Activated CD4-positive, alpha-beta T cell treated with anti-CD3 and anti-CD28 coated beads, Interleukin-10, Interleukin-2, amounts not matched to agents 100 ng/mL and 50 ng/mL, durations not matched to agents 16 hours and 8 hours (primary cell): ENCODE measurements at regions not wholly inside any gene's neighbourhood (a gene's known extent, or its start where the extent isn't known, plus 50 kb on each side); places are given as distances from the start of the nearest gene placed in this dataset.

Source experiments
- DNase-seq: peaks from one replicate; pipeline ENCODE4 v3.0.0-alpha.2; 2020

- no peak for DNase-seq
These were observed 342.0 kb downstream of the SEC23A start for GRCh38 chr14:38761033-38761432.

- DNase-seq = no peak
These were observed 344.4 kb downstream of the SEC23A start for GRCh38 chr14:38758661-38759060.

DNA sequence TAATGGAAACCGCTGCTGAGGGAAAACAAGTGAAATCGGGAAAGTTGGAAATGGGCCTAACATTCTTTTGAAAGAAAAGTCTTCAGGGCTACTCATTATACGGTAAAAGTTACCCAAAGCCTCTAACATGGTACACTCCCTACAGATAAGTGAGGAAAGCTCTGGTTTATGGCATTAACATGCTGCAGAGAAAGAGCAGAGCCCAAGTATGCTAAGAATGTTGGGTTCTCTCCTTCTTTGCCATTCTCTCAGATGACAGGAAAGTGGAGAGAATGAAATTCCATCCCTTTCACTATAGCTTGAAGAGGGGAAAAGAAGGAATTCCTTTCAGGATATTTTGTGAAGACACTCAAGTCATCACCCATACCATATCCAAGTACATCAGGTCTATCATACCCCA lies 348.0 kb downstream of the SEC23A start:
- DNase-seq = no peak

DNA sequence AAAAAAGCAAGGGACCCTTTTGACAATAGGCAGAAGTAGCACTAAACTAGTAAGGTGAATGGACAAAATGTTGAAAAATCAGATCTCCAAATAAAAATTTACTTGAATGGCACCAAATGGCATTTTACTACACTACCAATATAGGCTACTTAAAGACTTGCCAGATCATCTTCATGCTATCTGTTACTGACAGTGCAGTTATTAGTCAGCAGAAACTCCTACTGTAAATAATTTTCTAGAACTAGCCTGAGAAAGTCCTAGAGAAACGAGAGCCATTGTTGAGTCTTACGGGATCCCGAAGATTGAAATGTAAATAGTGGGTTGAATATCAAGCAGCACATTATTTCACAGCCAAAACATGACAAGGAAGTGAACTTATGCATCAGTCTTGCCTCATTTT lies 350.3 kb downstream of the SEC23A start:
- no peak for DNase-seq

- DNase-seq = no peak
These were observed 350.7 kb downstream of the SEC23A start for GRCh38 chr14:38752341-38752740.

DNA sequence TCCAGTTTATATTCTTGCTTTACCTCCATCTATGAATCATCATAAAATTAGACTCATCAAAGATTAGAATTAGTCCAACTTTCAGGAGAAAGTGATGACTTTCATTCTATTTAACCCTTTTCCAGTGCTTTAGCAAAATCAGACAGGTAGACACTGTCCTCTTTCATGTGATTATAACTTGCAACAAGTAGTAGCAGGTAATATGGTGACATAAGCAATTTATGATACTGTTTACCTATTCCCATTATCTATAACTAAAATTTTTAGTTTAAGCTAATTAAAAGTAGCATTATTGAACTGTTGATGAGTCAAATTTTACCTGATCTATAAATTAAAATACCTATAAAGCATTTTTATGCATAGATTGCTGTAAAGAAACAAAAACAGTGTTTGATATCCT lies 351.6 kb downstream of the SEC23A start:
- DNase-seq = no peak

GRCh38 chr14:38749936-38750335 lies 353.1 kb downstream of the SEC23A start:
- no peak for DNase-seq

DNA sequence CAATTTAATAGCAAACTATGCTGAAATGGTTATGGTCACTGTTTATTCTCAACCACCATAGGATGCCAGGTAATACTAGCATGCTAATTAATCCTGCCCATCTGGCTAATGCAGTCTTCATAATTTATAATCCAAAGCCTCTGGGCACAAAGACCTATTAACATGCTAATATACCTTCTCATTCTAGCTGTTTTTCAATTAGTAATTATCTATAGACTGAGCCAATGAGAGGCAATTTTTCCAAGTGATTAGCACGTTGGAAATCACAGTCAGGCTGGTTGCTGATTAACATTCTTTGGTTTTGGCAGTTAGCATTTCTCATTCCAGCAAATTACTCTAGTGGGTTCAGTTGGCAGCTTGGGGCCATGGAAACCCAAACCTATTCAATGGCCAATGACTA lies 357.2 kb downstream of the SEC23A start:
- no peak for DNase-seq

DNA sequence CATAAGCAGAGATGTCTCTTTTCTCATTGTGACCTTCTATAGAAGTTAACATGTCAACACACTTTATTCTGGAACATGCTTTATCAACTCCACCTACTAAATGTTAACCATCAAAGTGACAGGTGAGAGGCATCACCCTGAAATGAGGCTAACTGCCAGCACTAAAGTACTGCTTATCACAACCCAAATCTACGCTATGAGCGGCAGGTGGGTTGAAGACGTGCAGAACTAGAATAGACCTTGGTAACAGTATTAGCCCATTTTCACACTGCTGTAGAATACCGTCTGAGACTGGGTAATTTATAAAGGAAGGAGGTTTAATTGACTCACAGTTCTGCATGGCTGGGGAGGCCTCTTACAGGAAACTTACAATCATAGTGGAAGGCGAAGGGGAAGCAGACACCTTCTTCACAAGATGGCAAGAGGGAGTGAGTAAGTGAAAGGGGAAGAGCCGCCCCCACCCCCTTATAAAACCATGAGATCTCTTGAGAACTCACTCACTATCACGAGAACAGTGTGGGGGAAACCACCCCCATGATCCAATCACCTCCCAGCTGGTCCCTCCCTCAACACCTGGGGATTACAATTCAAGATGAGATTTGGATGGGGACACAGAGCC lies 359.0 kb downstream of the SEC23A start:
- DNase-seq = no peak

GRCh38 chr14:38737686-38738407 lies 365.2 kb downstream of the SEC23A start:
- no peak for DNase-seq

DNA sequence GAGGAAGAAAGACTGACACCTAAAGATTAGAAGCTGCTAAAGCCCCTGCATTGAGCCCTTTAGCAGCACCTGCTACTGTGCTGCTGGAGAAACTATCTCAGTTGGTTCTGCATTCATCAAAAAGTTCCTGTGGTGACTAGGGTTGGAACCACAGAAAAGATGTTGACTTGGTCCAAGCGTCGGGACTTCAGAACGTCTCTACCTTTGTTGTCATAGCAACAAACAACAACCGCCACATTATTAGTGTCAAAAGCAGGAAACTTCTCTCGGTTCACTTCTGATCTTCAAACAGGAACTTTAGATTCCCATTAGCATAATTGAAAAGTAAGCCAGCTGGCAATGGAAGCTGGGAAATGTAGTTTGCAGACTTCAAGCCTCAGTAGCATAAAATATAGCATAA lies 368.0 kb downstream of the SEC23A start:
- DNase-seq = no peak

- DNase-seq = no peak
These were observed 371.1 kb downstream of the SEC23A start for GRCh38 chr14:38731962-38732361.

- no peak for DNase-seq
These were observed 372.6 kb downstream of the SEC23A start for GRCh38 chr14:38730420-38730819.

DNA sequence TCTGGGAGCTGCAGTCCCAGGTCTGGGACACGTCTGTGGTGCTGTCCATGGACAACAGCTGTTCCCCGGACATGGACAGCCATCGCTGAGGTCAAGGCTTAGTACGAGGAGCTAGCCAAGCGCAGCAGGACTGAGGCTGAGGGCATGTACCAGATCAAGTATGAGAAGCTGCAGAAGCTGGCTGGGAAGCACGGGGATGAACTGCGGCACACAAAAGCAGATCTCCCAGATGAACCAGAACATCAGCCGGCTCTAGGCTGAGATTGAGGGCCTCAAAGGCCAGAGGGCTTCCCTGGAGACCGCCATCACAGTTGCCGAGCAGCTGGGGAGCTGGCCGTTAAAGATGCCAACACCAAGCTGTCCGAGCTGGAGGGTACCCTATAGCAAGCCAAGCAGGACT lies 375.3 kb downstream of the SEC23A start:
- DNase-seq = no peak

- no peak for DNase-seq
These were observed 378.4 kb downstream of the SEC23A start for GRCh38 chr14:38724621-38725020.

- no peak for DNase-seq
These were observed 379.1 kb downstream of the SEC23A start for GRCh38 chr14:38723959-38724358.

DNA sequence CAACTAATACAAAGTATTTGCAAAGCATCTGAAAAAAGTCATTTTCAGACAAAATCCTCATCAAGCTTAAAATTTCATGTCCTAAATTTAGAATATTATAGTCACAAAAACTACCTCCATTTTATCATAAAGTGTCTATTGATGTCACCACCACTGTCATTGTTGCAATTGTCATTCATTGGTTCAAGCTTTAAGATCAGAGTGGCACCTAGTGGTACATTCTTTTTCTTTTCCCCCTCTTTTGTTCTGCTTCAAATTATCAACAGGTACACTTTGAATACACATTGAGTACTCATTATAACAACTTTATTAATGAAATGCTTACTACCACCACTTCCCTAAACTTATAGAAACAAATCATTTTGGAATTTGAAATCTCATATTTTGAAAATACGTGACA lies 379.8 kb downstream of the SEC23A start:
- no peak for DNase-seq

GRCh38 chr14:38721822-38722431 lies 381.1 kb downstream of the SEC23A start:
- DNase-seq = peak; percentile 45

GRCh38 chr14:38718519-38718918 lies 384.5 kb downstream of the SEC23A start:
- no peak for DNase-seq

DNA sequence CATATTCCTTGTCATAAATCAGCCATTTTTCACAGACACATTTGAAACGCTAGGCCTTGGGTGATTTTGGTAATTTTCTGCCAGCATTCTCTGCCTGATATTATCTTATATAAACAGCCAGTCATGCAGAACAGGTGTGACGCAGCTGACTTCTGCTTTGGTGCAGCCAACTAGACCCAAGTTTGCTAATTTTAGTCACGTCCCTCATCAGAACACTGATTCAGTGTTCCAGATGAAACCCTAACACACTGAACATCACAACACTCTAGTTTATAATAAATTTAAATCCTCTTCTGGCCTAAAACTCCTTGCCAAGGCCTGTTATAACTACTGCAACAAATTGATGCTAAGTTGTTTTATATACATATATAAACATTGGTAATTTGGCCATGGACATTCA lies 386.1 kb downstream of the SEC23A start:
- DNase-seq = no peak

DNA sequence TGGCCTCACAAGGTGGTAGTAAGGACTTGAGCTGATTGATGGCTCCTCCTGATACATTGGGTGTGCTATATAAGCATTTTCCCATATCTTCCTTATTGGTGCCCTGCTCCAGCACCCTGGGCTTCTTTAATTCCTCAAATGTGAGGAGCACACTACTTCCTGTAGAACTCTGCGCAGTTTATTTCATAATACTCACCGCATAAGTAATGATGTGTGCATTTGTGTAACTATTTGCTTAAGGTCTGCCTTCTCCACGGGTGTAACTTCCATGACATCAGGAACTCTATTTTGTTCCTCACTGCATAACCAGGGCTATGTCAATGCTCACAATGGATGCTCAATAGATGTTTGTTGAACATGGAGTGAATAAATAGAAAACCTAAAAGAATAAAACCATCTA lies 392.2 kb downstream of the SEC23A start:
- DNase-seq = no peak

DNA sequence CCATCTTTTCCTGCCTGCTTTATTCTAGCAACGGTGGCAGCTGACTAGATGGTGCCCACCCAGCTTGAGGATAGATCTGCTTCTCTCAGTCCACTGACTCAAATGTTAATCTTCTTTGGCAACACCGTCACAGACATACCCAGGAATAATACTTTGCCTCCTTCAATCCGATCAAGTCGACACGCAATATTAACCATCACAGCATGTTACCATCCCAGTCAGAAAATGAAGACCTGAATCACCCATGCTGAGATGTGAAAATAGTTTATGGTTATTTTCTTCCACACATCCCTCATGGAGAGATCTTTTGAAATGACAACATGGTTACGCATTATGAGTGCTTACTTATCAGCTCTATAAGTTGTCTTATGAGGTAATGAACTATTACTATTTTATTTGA lies 392.8 kb downstream of the SEC23A start:
- no peak for DNase-seq

DNA sequence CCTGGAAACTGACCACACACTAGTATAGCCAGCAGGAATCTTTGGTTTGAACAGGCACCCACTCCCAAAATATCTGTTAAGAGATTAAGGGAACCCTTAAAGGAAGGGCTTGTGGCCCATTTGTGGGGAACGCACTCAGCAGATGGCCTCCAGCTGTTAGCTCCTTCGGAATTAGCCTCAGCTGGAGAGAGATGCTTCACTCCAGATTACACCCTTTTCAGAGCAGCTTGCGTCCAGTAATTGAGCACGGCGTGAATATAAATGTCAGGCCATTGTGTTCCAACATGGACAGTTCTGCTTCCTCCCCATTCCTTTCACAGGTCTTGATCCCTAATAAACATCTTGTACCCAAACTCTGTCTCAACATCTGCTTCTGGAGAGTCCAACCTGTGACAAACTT lies 397.8 kb downstream of the SEC23A start:
- no peak for DNase-seq

DNA sequence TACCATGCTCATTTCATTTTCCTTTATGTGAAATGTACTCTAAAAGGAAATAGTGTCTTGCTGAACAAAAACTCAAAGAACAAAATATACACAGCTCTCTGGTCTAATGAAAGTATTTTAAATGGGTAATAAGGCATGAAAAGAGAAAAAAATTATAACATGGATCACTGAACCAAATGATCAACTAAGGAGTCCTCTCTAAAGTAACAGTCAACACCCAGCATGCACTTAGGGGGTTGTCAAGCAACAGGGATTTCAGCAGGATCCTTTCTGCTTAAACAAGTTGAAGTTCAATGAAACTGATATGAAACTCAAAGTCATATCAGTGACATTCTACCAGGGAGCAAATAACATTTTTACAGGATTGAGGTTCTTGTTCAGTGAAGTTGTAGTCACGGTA lies 398.8 kb downstream of the SEC23A start:
- no peak for DNase-seq

DNA sequence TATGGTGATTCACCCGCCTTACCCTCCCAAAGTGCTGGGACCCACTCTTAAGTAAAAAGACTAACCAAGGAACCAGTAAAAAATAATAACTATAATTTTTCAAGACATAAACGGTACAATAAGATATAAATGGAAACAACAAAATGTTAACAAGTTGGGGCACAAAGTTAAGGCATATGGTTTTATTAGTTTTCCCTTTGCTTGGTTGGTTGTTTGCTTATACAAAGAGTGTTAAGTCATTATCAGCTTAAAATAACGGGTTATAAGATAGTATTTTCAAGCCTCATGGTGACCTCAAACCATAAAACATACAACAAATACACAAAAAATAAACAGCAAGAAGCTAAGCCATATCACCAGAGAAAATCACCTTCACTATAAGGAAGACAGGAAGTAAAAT lies 406.1 kb downstream of the SEC23A start:
- no peak for DNase-seq
